PC-9 (cell line): ENCODE measurements at regions not wholly inside any gene's neighbourhood (a gene's known extent, or its start where the extent isn't known, plus 50 kb on each side); places are given as distances from the start of the nearest gene placed in this dataset.

Source experiments
- BruUV-seq: library from RNA; stranded (reverse); fragments of 400-500 nt; replicated peaks from 2 replicates; lab custom pipeline; 2021; lab: Mats Ljungman, UMichigan
- CTCF ChIA-PET: fragments of 300-600 bp; sonication (Branson Sonifier 250); formaldehyde crosslinking; loops from one replicate; lab custom pipeline; 2022; ENCODE audit warnings: antibody characterized with exemption; lab: Charles Lee
- POLR2A ChIA-PET: fragments of 300-600 bp; sonication (Branson Sonifier 250); formaldehyde crosslinking; loops from one replicate; lab custom pipeline; 2022; ENCODE audit warnings: antibody characterized with exemption; ENCODE audit not compliant: unreplicated experiment; lab: Charles Lee
- DNase-seq, 2 experiments: peaks; one replicate each; pipeline versions ENCODE4 v3.0.0 to v3.0.0-alpha.2; 2015 to 2022; ENCODE audit warnings: mixed read lengths in 1 of 2
- H2AFZ ChIP-seq: fragments of 200-600 bp; sonication (generic); 2 replicates; pipeline ENCODE4 v1.8.1; 2017; ENCODE audit warnings: antibody characterized with exemption
- H3F3A ChIP-seq: fragments of 200-600 bp; sonication (generic); 2 replicates; pipeline ENCODE4 v1.8.1; 2017; ENCODE audit warnings: antibody characterized with exemption, mild to moderate bottlenecking, low read depth; ENCODE audit not compliant: insufficient read depth
- H3K27ac ChIP-seq: fragments of 200-600 bp; sonication (generic); 2 replicates; pipeline ENCODE4 v1.6.1; 2016; ENCODE audit warnings: mixed run types
- H3K27me3 ChIP-seq: fragments of 200-600 bp; sonication (generic); 2 replicates; pipeline ENCODE4 v1.6.1; 2016; ENCODE audit warnings: low read depth, mixed run types; ENCODE audit not compliant: insufficient read depth
- H3K36me3 ChIP-seq: fragments of 200-600 bp; sonication (generic); 2 replicates; pipeline ENCODE4 v1.6.1; 2016; ENCODE audit warnings: low read depth, mixed run types
- H3K4me1 ChIP-seq: fragments of 200-600 bp; sonication (generic); replicated peaks from 2 replicates; pipeline ENCODE4 v1.6.1; 2016; ENCODE audit warnings: mixed run types; ENCODE audit not compliant: insufficient read depth
- H3K4me2 ChIP-seq: fragments of 200-600 bp; sonication (generic); 2 replicates; pipeline ENCODE4 v1.6.1; 2017; ENCODE audit warnings: mixed run types
- H3K4me3 ChIP-seq: fragments of 200-600 bp; sonication (generic); 2 replicates; pipeline ENCODE4 v1.6.1; 2016; ENCODE audit warnings: mixed run types
- H3K79me2 ChIP-seq: fragments of 200-600 bp; sonication (generic); 2 replicates; pipeline ENCODE4 v1.6.1; 2017; ENCODE audit warnings: low read depth, mixed run types
- H3K9me2 ChIP-seq: fragments of 200-600 bp; sonication (generic); 2 replicates; pipeline ENCODE4 v1.8.1; 2017; ENCODE audit warnings: mild to moderate bottlenecking; ENCODE audit not compliant: insufficient read depth
- H3K9me3 ChIP-seq: fragments of 200-600 bp; sonication (generic); 2 replicates; pipeline ENCODE4 v1.8.1; 2016; ENCODE audit warnings: low read depth; ENCODE audit not compliant: insufficient read depth
- H4K20me1 ChIP-seq: fragments of 200-600 bp; sonication (generic); 2 replicates; pipeline ENCODE4 v1.8.1; 2017; ENCODE audit not compliant: insufficient read depth
- CTCF ChIP-seq: fragments of 200-600 bp; sonication (generic); conservative IDR thresholded peaks from 2 replicates; pipeline ENCODE4 v1.6.1; 2017; ENCODE audit warnings: mixed run types, antibody characterized with exemption, mild to moderate bottlenecking, moderate library complexity
- EZH2 ChIP-seq: fragments of 200-600 bp; sonication (generic); IDR thresholded peaks from 2 replicates; pipeline ENCODE4 v1.8.0; 2017; ENCODE audit warnings: antibody characterized with exemption, low read depth
- intact Hi-C: fragments of 100-400 bp; cut with micrococcal nuclease; formaldehyde crosslinking; loops from one replicate; pipeline ENCODE4 v1.10.0; 2022; ENCODE audit not compliant: unreplicated experiment

GRCh38 chr13:24045597-24045996, 114.9 kb upstream of the SPATA13 start:
- ChIA-PET POLR2A (no interaction called here), CTCF (no interaction called here)

GRCh38 chr13:24050292-24050711, 110.2 kb upstream of the SPATA13 start:
- H3K27ac ChIP-seq: no peak overlapping the region
- 0 out of 2 replicates have a peak overlapping the region, but pooled peaks have one; percentile 6 for H2AFZ ChIP-seq
- DNase-seq: peak in 1 of 2 experiments; percentile 34
- no peaks in the 10 kb centered on the region for H3K36me3 ChIP-seq
- peaks cover 14% of the 10 kb centered on the region for H3K4me1 ChIP-seq
- no peaks in the 10 kb centered on the region for H3K79me2 ChIP-seq
- ChIA-PET CTCF (no interaction called here), POLR2A (no interaction called here)
- no peak overlapping the region for H3K4me3 ChIP-seq
- H3K27me3 ChIP-seq: no peaks in the 10 kb centered on the region
- no TSS peak for BruUV-seq
- TF ChIP-seq CTCF (no peak), EZH2 (no peak)
- H3K9me2 ChIP-seq: no peaks in the 10 kb centered on the region
- peak overlapping the region; percentile 27; the same call in 1 of the 2 replicates for H3K4me2 ChIP-seq
- H4K20me1 ChIP-seq: no peaks in the 10 kb centered on the region
- peaks cover 13% of the 10 kb centered on the region; the same call in 1 of the 2 replicates for H3K9me3 ChIP-seq
- intact Hi-C loops: loop anchor here (5.0 kb wide), 1 partner anchor 33 kb away; no protein-coding TSS in a partner anchor
- no peaks in the 10 kb centered on the region for H3F3A ChIP-seq

More at GRCh38 chr13:24045597-24045996, 114.9 kb upstream of the SPATA13 start:
- H3K9me3 ChIP-seq: peaks cover 13% of the 10 kb centered on the region; the same call in 1 of the 2 replicates
- no peak for DNase-seq
- no TSS peak for BruUV-seq
- no peaks in the 10 kb centered on the region for H3K36me3 ChIP-seq
- no peaks in the 10 kb centered on the region for H3K79me2 ChIP-seq
- H3K27me3 ChIP-seq: no peaks in the 10 kb centered on the region
- no peaks in the 10 kb centered on the region for H3K9me2 ChIP-seq
- no peaks in the 10 kb centered on the region for H4K20me1 ChIP-seq
- intact Hi-C loops: no loop called here
- H3K27ac ChIP-seq: no peak overlapping the region
- no peak overlapping the region for H3K4me3 ChIP-seq
- H3K4me1 ChIP-seq: peaks cover 9% of the 10 kb centered on the region
- no peak overlapping the region for H3K4me2 ChIP-seq
- H3F3A ChIP-seq: no peaks in the 10 kb centered on the region
- no peak overlapping the region for H2AFZ ChIP-seq
- no peak for TF ChIP-seq CTCF
- no peak for TF ChIP-seq EZH2

- no peak for DNase-seq
- intact Hi-C loops: loop anchor here (5.0 kb wide), 1 partner anchor 34 kb away; no protein-coding TSS in a partner anchor
- no peak overlapping the region for H3K27ac ChIP-seq
- peaks cover 14% of the 10 kb centered on the region for H3K4me1 ChIP-seq
- BruUV-seq: no TSS peak
- no peak overlapping the region for H2AFZ ChIP-seq
- H3K36me3 ChIP-seq: no peaks in the 10 kb centered on the region
- H3K27me3 ChIP-seq: no peaks in the 10 kb centered on the region
- H3K9me3 ChIP-seq: peaks cover 13% of the 10 kb centered on the region; the same call in 1 of the 2 replicates
- ChIA-PET POLR2A (no interaction called here), CTCF (no interaction called here)
- H4K20me1 ChIP-seq: no peaks in the 10 kb centered on the region
- no peaks in the 10 kb centered on the region for H3K79me2 ChIP-seq
- H3K4me2 ChIP-seq: peak overlapping the region; percentile 27; the same call in 1 of the 2 replicates
- no peak overlapping the region for H3K4me3 ChIP-seq
- no peaks in the 10 kb centered on the region for H3K9me2 ChIP-seq
- no peaks in the 10 kb centered on the region for H3F3A ChIP-seq
- TF ChIP-seq CTCF (no peak), EZH2 (no peak)
These were observed 109.5 kb upstream of the SPATA13 start for GRCh38 chr13:24050796-24051715.
